Stomach (tissue), 8 donors: ENCODE measurements at regions not wholly inside any gene's neighbourhood (a gene's known extent, or its start where the extent isn't known, plus 50 kb on each side); places are given as distances from the start of the nearest gene placed in this dataset.

Source experiments
- DNase-seq, 2 donors: peaks; one replicate each; pipeline versions ENCODE4 v3.0.0 to v3.0.0-alpha.2; 2013 to 2019
- H3K27ac ChIP-seq, 5 donors: fragments of 200-600 bp in 4 of 5; sonication (generic) in 4 of 5; one replicate each; pipeline ENCODE4 v1.5.1; 2013 to 2019; ENCODE audit warnings: mild to moderate bottlenecking in 1 of 5, moderate library complexity in 1 of 5
- H3K27me3 ChIP-seq, 3 donors: fragments of 200-600 bp; sonication (generic); one replicate each; pipeline ENCODE4 v1.5.1; 2017 to 2019; ENCODE audit warnings: mixed run types in 1 of 3
- H3K36me3 ChIP-seq, 4 donors: fragments of 200-600 bp; sonication (generic); 1 replicate in 3 of 4; 2 replicates in 1 of 4; pipeline ENCODE4 v1.5.1; 2016 to 2019
- H3K4me1 ChIP-seq, 4 donors: fragments of 200-600 bp; sonication (generic); one replicate each; pipeline ENCODE4 v1.5.1; 2016 to 2019
- H3K4me3 ChIP-seq, 4 donors: fragments of 200-600 bp; sonication (generic) in 3 of 4; one replicate each; pipeline ENCODE4 v1.5.1; 2016 to 2019; ENCODE audit warnings: mild to moderate bottlenecking in 1 of 4
- H3K9me3 ChIP-seq, 4 donors: fragments of 200-600 bp; sonication (generic); one replicate each; pipeline ENCODE4 v1.5.1; 2016 to 2019
- EP300 ChIP-seq: sonication (generic); formaldehyde crosslinking; IDR thresholded peaks from one replicate; pipeline ENCODE4 v1.6.1; 2017; ENCODE audit warnings: antibody characterized with exemption
- POLR2A ChIP-seq, 4 donors: fragments of 450-650 bp; IDR thresholded peaks; one replicate each; pipeline ENCODE4 v1.6.1; 2016; ENCODE audit warnings: antibody characterized with exemption in 4 of 4, control low read depth in 2 of 4, mild to moderate bottlenecking in 1 of 4, moderate library complexity in 1 of 4
- POLR2AphosphoS5 ChIP-seq, 3 donors: sonication (generic); formaldehyde crosslinking; IDR thresholded peaks; one replicate each; pipeline ENCODE4 v1.6.1; 2016; ENCODE audit warnings: antibody characterized with exemption in 3 of 3
- WGBS, 5 donors: extraction: QIAGEN DNeasy Blood & Tissue Kit in 3 of 5; methylation state at CpG; one replicate each; pipeline versions ENCODE4 v1.1.5 to v1.1.7; 2013 to 2018; 5-methylcytosine and 5-hydroxymethylcytosine counted together
- intact Hi-C: fragments of 100-400 bp; cut with DNase I; formaldehyde crosslinking; loops from one replicate; pipeline ENCODE4 v1.15.1; 2023; ENCODE audit warnings: low total_unique reads
- TF ChIP-seq, protein P1 (sequence below), 7 experiments: fragments of 450-650 bp in 4 of 7; fragments of 200-600 bp in 3 of 7; sonication (generic) in 3 of 7; IDR thresholded peaks; one replicate each; pipeline ENCODE4 v1.5.1; 2016 to 2019; ENCODE audit warnings: antibody characterized with exemption in 7 of 7, control low read depth in 2 of 7, mild to moderate bottlenecking in 1 of 7
- donor health status: healthy with polysubstance abuse.
- donor health status: Bipolar disorder and iron deficiency.
- donor health status: healthy.

DNA sequence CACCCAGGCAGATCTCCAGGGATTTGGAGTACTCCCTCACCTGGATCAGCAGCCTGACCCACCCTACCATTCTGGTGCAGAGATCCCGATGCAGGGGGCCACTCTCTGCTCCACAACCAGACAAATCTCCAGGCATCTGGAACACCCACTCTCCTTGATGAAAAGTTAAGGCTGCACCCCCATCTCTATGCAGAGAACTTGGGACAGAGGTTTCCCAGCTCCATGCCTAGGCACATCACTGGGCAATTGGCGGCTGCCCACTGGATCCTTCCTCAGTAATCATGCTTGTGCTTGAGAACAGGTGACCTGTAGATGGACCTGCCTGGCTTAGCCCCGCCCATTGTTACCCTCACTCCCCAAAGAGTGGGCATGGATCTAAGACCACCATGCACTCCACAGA is 624.9 kb downstream of the CBLN2 start:
- intact Hi-C loops = no loop called here
- no peak overlapping the region for H3K4me3 ChIP-seq
- 40 to 88% (median 86%) methylated on average over 1 to 3 of the region's 3 CpGs for WGBS, 5 donors
- H3K4me1 ChIP-seq = no peaks in the 10 kb centered on the region
- H3K9me3 ChIP-seq = peaks cover 0 to 38% (median 17%) of the 10 kb centered on the region in 4 donors
- H3K36me3 ChIP-seq = no peaks in the 10 kb centered on the region
- no peaks in the 10 kb centered on the region for H3K27me3 ChIP-seq
- DNase-seq = no peak
- no peak overlapping the region for H3K27ac ChIP-seq
- no peak for TF ChIP-seq POLR2A (IDR thresholded peaks at IDR 0.05)
- TF ChIP-seq, protein P1, sequence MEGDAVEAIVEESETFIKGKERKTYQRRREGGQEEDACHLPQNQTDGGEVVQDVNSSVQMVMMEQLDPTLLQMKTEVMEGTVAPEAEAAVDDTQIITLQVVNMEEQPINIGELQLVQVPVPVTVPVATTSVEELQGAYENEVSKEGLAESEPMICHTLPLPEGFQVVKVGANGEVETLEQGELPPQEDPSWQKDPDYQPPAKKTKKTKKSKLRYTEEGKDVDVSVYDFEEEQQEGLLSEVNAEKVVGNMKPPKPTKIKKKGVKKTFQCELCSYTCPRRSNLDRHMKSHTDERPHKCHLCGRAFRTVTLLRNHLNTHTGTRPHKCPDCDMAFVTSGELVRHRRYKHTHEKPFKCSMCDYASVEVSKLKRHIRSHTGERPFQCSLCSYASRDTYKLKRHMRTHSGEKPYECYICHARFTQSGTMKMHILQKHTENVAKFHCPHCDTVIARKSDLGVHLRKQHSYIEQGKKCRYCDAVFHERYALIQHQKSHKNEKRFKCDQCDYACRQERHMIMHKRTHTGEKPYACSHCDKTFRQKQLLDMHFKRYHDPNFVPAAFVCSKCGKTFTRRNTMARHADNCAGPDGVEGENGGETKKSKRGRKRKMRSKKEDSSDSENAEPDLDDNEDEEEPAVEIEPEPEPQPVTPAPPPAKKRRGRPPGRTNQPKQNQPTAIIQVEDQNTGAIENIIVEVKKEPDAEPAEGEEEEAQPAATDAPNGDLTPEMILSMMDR (IDR thresholded peaks at IDR 0.05) = no peak
- TF ChIP-seq EP300 = no peak
- no peak for TF ChIP-seq POLR2AphosphoS5 (IDR thresholded peaks at IDR 0.05)

DNA sequence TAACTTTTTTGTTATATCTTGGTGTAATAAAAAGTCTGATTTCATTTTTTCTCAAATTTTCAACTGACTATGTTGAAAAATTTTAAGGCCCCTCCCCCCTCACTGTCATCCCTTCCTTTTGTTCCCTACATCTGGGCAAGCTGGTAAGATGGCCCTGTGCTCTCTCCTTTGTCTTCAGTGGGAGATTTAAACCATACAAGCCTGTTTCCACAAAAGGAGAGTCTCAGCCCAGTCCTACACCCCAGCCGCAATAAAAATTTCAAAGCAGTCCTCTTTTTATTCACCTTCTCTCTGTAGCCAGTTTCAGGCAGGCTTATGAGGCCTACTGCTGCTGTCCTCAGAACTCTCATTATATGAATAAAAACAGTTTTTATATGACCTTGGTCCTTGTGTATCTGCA is 630.5 kb downstream of the CBLN2 start:
- intact Hi-C loops = no loop called here
- no peaks in the 10 kb centered on the region for H3K27me3 ChIP-seq
- H3K9me3 ChIP-seq = peaks cover 0 to 1% (median 0%) of the 10 kb centered on the region in 4 donors
- WGBS, 5 donors = 86 to 96% (median 94%) methylated on average over 1 of the region's 1 CpG
- H3K4me3 ChIP-seq = no peak overlapping the region
- TF ChIP-seq EP300 (no peak), POLR2AphosphoS5 (IDR thresholded peaks at IDR 0.05) (no peak), POLR2A (IDR thresholded peaks at IDR 0.05) (no peak)
- TF ChIP-seq, protein P1 (IDR thresholded peaks at IDR 0.05) = no peak
- no peaks in the 10 kb centered on the region for H3K4me1 ChIP-seq
- DNase-seq = no peak
- no peaks in the 10 kb centered on the region for H3K36me3 ChIP-seq
- no peak overlapping the region for H3K27ac ChIP-seq

GRCh38 chr18:71902482-71902881 is 641.7 kb downstream of the CBLN2 start:
- H3K27ac ChIP-seq = no peak overlapping the region
- WGBS, 5 donors = 36 to 64% (median 54%) methylated on average over 1 of the region's 1 CpG
- H3K9me3 ChIP-seq = peaks cover 0 to 17% (median 8%) of the 10 kb centered on the region in 4 donors
- no peaks in the 10 kb centered on the region for H3K27me3 ChIP-seq
- DNase-seq = no peak
- no peak for TF ChIP-seq POLR2AphosphoS5 (IDR thresholded peaks at IDR 0.05)
- H3K4me3 ChIP-seq = no peak overlapping the region
- H3K36me3 ChIP-seq = no peaks in the 10 kb centered on the region
- intact Hi-C loops = no loop called here
- H3K4me1 ChIP-seq = no peaks in the 10 kb centered on the region

- TF ChIP-seq POLR2AphosphoS5 (IDR thresholded peaks at IDR 0.05) = no peak
- TF ChIP-seq, protein P1 (IDR thresholded peaks at IDR 0.05) = no peak
- TF ChIP-seq EP300 = no peak
- TF ChIP-seq POLR2A (IDR thresholded peaks at IDR 0.05) = no peak
- Histone ChIP-seq H3K9me3 (peaks cover 0 to 17% (median 8%) of the 10 kb centered on the region in 4 donors), H3K36me3 (no peaks in the 10 kb centered on the region), H3K4me3 (no peak overlapping the region), H3K4me1 (no peaks in the 10 kb centered on the region), H3K27me3 (no peaks in the 10 kb centered on the region), H3K27ac (no peak overlapping the region)
- WGBS, 5 donors = 49 to 56% (median 56%) methylated on average over 7 to 8 of the region's 8 CpGs
- peak in 1 of 2 donors; percentile 54 for DNase-seq
- intact Hi-C loops = no loop called here
Observed at GRCh38 chr18:71899707-71900472, 644.3 kb downstream of the CBLN2 start.

DNA sequence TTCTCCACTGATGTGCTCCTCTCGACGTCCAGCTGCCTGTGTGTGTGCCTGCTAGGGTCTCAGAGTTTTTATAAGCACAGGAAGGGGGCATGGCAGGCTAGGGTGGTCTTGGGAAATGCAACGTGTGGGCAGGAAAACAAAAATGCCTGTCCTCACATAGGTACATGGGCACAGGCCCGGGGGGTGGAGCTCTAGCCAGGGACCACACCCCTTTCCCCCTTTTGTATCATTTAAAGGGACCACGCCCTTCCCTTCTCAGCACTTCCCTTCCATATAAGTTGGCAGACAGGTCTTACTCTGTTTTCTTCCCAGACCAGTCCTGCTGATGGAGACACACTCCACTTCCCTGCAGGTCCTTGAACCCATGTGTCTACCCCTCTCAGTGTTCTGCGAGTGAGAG is 645.0 kb downstream of the CBLN2 start:
- H3K36me3 ChIP-seq = no peaks in the 10 kb centered on the region
- no peak for TF ChIP-seq EP300
- no peak for TF ChIP-seq POLR2A (IDR thresholded peaks at IDR 0.05)
- TF ChIP-seq, protein P1 (IDR thresholded peaks at IDR 0.05) = no peak
- no peak for TF ChIP-seq POLR2AphosphoS5 (IDR thresholded peaks at IDR 0.05)
- DNase-seq = no peak
- peaks cover 0 to 17% (median 8%) of the 10 kb centered on the region in 4 donors for H3K9me3 ChIP-seq
- no peaks in the 10 kb centered on the region for H3K4me1 ChIP-seq
- 69 to 74% (median 72%) methylated on average over 6 of the region's 6 CpGs for WGBS, 5 donors
- H3K27me3 ChIP-seq = no peaks in the 10 kb centered on the region
- intact Hi-C loops = no loop called here
- no peak overlapping the region for H3K27ac ChIP-seq
- H3K4me3 ChIP-seq = no peak overlapping the region
